ENCODE measurements at regions not wholly inside any gene's neighbourhood (a gene's known extent, or its start where the extent isn't known, plus 50 kb on each side); places are given as distances from the start of the nearest gene placed in this dataset.

DNA sequence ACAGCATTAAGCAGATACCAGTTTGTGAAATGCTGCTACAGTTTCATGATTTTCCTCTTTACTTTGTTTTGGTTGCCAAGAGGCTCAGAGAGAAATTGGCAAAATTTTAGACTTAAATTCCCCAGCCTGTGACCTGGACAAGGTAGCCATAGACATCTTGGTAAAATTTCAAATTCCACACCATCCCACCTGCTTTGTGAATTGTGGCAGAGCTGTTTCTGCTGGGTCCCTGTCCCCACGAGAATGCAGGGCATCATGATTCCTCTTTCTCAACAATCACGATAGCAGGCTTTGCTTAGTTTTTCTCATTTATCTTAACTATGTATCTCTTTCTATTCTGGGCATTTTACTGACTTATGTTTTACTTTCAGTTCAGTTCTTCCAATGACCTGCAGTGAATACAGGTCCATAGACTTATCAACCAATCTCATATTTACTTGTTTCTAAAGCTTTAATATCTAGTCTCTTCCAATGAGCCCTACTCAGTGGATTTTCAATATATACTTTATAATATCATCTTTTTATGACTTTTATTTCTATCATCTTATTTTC is 351.6 kb downstream of the SOCS6 start:
- no peak for TF ChIP-seq EZH2 (IDR thresholded peaks at IDR 0.05; ENCODE audit: borderline replicate concordance, low read depth, low read length, poor library complexity, severe bottlenecking)
- TF ChIP-seq, protein P1, sequence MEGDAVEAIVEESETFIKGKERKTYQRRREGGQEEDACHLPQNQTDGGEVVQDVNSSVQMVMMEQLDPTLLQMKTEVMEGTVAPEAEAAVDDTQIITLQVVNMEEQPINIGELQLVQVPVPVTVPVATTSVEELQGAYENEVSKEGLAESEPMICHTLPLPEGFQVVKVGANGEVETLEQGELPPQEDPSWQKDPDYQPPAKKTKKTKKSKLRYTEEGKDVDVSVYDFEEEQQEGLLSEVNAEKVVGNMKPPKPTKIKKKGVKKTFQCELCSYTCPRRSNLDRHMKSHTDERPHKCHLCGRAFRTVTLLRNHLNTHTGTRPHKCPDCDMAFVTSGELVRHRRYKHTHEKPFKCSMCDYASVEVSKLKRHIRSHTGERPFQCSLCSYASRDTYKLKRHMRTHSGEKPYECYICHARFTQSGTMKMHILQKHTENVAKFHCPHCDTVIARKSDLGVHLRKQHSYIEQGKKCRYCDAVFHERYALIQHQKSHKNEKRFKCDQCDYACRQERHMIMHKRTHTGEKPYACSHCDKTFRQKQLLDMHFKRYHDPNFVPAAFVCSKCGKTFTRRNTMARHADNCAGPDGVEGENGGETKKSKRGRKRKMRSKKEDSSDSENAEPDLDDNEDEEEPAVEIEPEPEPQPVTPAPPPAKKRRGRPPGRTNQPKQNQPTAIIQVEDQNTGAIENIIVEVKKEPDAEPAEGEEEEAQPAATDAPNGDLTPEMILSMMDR (conservative IDR thresholded peaks at IDR 0.05; ENCODE audit: low read depth, low read length): no peak
- Histone ChIP-seq H3K27me3 (replicated peaks; ENCODE audit: insufficient read depth, low read depth, low read length, poor library complexity) (no peaks in the 10 kb centered on the region), H3K4me3 (ENCODE audit: low read depth, low read length, poor library complexity, severe bottlenecking) (no peak overlapping the region), H3K9me3 (ENCODE audit: low read depth, low read length, poor library complexity, severe bottlenecking) (peaks cover 6% of the 10 kb centered on the region), H3K27ac (ENCODE audit: low read depth, low read length, poor library complexity, severe bottlenecking) (no peak overlapping the region), H3K4me1 (ENCODE audit: insufficient read depth, low read length, poor library complexity, severe bottlenecking) (no peaks in the 10 kb centered on the region), H3K36me3 (ENCODE audit: insufficient read depth, low read length, poor library complexity, severe bottlenecking) (no peaks in the 10 kb centered on the region)
- ChIA-PET POLR2A (ENCODE audit: low non-redundant PET) (no interaction called here), CTCF (no interaction called here)
- intact Hi-C loops (cut with micrococcal nuclease; ENCODE audit: unreplicated experiment): no loop called here
- no peak for DNase-seq (ENCODE audit: low spot score)
- no TSS peak for BruUV-seq (replicated peaks)

- peaks cover 6% of the 10 kb centered on the region for H3K9me3 ChIP-seq (ENCODE audit: low read depth, low read length, poor library complexity, severe bottlenecking)
- no peak overlapping the region for H3K27ac ChIP-seq (ENCODE audit: low read depth, low read length, poor library complexity, severe bottlenecking)
- DNase-seq (ENCODE audit: low spot score): no peak
- ChIA-PET CTCF (no interaction called here), POLR2A (ENCODE audit: low non-redundant PET) (no interaction called here)
- no peaks in the 10 kb centered on the region for H3K27me3 ChIP-seq (replicated peaks; ENCODE audit: insufficient read depth, low read depth, low read length, poor library complexity)
- H3K4me3 ChIP-seq (ENCODE audit: low read depth, low read length, poor library complexity, severe bottlenecking): no peak overlapping the region
- BruUV-seq (replicated peaks): no TSS peak
- TF ChIP-seq, protein P1 (conservative IDR thresholded peaks at IDR 0.05; ENCODE audit: low read depth, low read length): no peak
- TF ChIP-seq EZH2 (IDR thresholded peaks at IDR 0.05; ENCODE audit: borderline replicate concordance, low read depth, low read length, poor library complexity, severe bottlenecking): no peak
- no peaks in the 10 kb centered on the region for H3K4me1 ChIP-seq (ENCODE audit: insufficient read depth, low read length, poor library complexity, severe bottlenecking)
- H3K36me3 ChIP-seq (ENCODE audit: insufficient read depth, low read length, poor library complexity, severe bottlenecking): no peaks in the 10 kb centered on the region
- intact Hi-C loops (cut with micrococcal nuclease; ENCODE audit: unreplicated experiment): loop anchor here (10.0 kb wide), 1 partner anchor 58 kb away; no protein-coding TSS in a partner anchor
Measured at GRCh38 chr18:70636991-70637390, 348.1 kb downstream of the SOCS6 start.

- Histone ChIP-seq H3K36me3 (ENCODE audit: insufficient read depth, low read length, poor library complexity, severe bottlenecking) (no peaks in the 10 kb centered on the region), H3K9me3 (ENCODE audit: low read depth, low read length, poor library complexity, severe bottlenecking) (peaks cover 6% of the 10 kb centered on the region), H3K27me3 (replicated peaks; ENCODE audit: insufficient read depth, low read depth, low read length, poor library complexity) (no peaks in the 10 kb centered on the region), H3K4me1 (ENCODE audit: insufficient read depth, low read length, poor library complexity, severe bottlenecking) (no peaks in the 10 kb centered on the region), H3K4me3 (ENCODE audit: low read depth, low read length, poor library complexity, severe bottlenecking) (no peak overlapping the region), H3K27ac (ENCODE audit: low read depth, low read length, poor library complexity, severe bottlenecking) (no peak overlapping the region)
- ChIA-PET CTCF (no interaction called here), POLR2A (ENCODE audit: low non-redundant PET) (no interaction called here)
- DNase-seq (ENCODE audit: low spot score): peak; percentile 32
- TF ChIP-seq, protein P1 (conservative IDR thresholded peaks at IDR 0.05; ENCODE audit: low read depth, low read length): no peak
- no peak for TF ChIP-seq EZH2 (IDR thresholded peaks at IDR 0.05; ENCODE audit: borderline replicate concordance, low read depth, low read length, poor library complexity, severe bottlenecking)
- no TSS peak for BruUV-seq (replicated peaks)
- intact Hi-C loops (cut with micrococcal nuclease; ENCODE audit: unreplicated experiment): loop anchor here (10.0 kb wide), 1 partner anchor 60 kb away; no protein-coding TSS in a partner anchor
Measured at GRCh38 chr18:70634576-70635147, 345.8 kb downstream of the SOCS6 start.

Data from A673 (cell line).